Neural progenitor cell (in vitro differentiated cells): ENCODE measurements at regions not wholly inside any gene's neighbourhood (a gene's known extent, or its start where the extent isn't known, plus 50 kb on each side); places are given as distances from the start of the nearest gene placed in this dataset.
A peak's percentile ranks its signal among the peaks of the same experiment; 100 is the strongest.

ENCODE experiments used
- DNase-seq: peaks from one replicate; pipeline ENCODE4 v3.0.0-alpha.2; 2016; ENCODE audit warnings: low spot score
- H2AFZ ChIP-seq: fragments of 200-600 bp; sonication (generic); replicated peaks from 2 replicates; pipeline ENCODE4 v1.6.1; 2016; ENCODE audit warnings: antibody characterized with exemption
- H3F3A ChIP-seq: fragments of 200-600 bp; sonication (generic); 2 replicates; pipeline ENCODE4 v1.6.1; 2016; ENCODE audit warnings: antibody characterized with exemption, low read depth
- H3K27ac ChIP-seq: fragments of 200-600 bp; sonication (generic); 2 replicates; pipeline ENCODE4 v1.5.1; 2016; ENCODE audit warnings: mild to moderate bottlenecking
- H3K27me3 ChIP-seq: fragments of 200-600 bp; sonication (generic); 2 replicates; pipeline ENCODE4 v1.6.1; 2016; ENCODE audit warnings: mild to moderate bottlenecking, moderate library complexity
- H3K36me3 ChIP-seq: fragments of 200-600 bp; sonication (generic); 2 replicates; pipeline ENCODE4 v1.5.1; 2016
- H3K4me1 ChIP-seq: fragments of 200-600 bp; sonication (generic); 2 replicates; pipeline ENCODE4 v1.6.1; 2016; ENCODE audit warnings: mixed run types
- H3K4me2 ChIP-seq: fragments of 200-600 bp; sonication (generic); 2 replicates; pipeline ENCODE4 v1.6.1; 2016
- H3K4me3 ChIP-seq: fragments of 200-600 bp; sonication (generic); 2 replicates; pipeline ENCODE4 v1.5.1; 2016
- H3K79me2 ChIP-seq: fragments of 200-600 bp; sonication (generic); 2 replicates; pipeline ENCODE4 v1.6.1; 2016; ENCODE audit warnings: low read depth
- H3K9ac ChIP-seq: fragments of 200-600 bp; sonication (generic); 2 replicates; pipeline ENCODE4 v1.6.1; 2016
- H3K9me3 ChIP-seq: fragments of 200-600 bp; sonication (generic); 2 replicates; pipeline ENCODE4 v1.5.1; 2016; ENCODE audit warnings: low read depth
- H4K20me1 ChIP-seq: fragments of 200-600 bp; sonication (generic); 2 replicates; pipeline ENCODE4 v1.6.1; 2016; ENCODE audit warnings: low read depth
- H3K27ac Mint-ChIP-seq: 3 replicates; pipeline ENCODE4 v1.8.0; 2021; ENCODE audit warnings: mixed read lengths
- H3K27me3 Mint-ChIP-seq: 2 replicates; pipeline ENCODE4 v1.8.0; 2022; ENCODE audit warnings: low read depth, mild to moderate bottlenecking, inconsistent platforms, moderate library complexity, mixed read lengths; ENCODE audit not compliant: insufficient read depth
- H3K36me3 Mint-ChIP-seq: 3 replicates; pipeline ENCODE4 v1.8.0; 2021; ENCODE audit warnings: mixed read lengths
- H3K4me1 Mint-ChIP-seq: 3 replicates; pipeline ENCODE4 v1.8.0; 2021; ENCODE audit warnings: mixed read lengths
- H3K4me3 Mint-ChIP-seq: 3 replicates; pipeline ENCODE4 v1.8.0; 2021; ENCODE audit warnings: mild to moderate bottlenecking, moderate library complexity, mixed read lengths
- H3K9me3 Mint-ChIP-seq: 3 replicates; pipeline ENCODE4 v1.8.0; 2020; ENCODE audit warnings: mixed read lengths
- EZH2 ChIP-seq: fragments of 200-600 bp; sonication (generic); IDR thresholded peaks from 2 replicates; pipeline ENCODE4 v1.6.1; 2017; ENCODE audit warnings: antibody characterized with exemption, mild to moderate bottlenecking, moderate library complexity
- EZH2phosphoT487 ChIP-seq: fragments of 200-600 bp; sonication (generic); IDR thresholded peaks from 2 replicates; pipeline ENCODE4 v1.6.1; 2017; ENCODE audit warnings: antibody characterized with exemption
- TF ChIP-seq, protein P1 (sequence below): fragments of 200-600 bp; sonication (generic); IDR thresholded peaks from 2 replicates; pipeline ENCODE4 v1.5.1; 2017; ENCODE audit warnings: antibody characterized with exemption, mild to moderate bottlenecking

DNA sequence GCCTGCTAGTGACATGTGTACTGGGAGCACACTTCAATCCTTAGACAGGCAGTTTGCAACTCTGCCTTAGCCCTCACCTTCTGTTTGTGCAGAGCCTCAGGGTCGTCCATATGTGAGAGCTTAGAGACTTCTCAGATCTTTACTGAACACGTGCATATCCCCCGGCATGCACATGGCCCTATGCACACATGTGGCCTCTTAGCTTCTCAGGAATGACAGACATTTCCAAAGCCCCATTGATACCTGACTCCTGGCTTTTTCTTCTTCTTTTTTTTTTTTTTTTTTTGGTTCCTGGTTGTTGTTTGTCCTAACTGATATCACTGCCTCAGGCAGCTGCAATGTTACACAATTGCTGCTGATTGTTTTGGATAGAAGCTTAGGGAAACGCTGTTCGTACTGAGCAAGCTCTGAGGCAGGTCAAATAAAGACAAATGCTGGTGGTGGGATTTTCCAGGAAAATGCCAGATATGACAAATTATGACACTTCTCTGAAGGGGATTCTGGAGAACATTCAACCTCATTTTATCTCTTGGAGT is 107.2 kb upstream of the RGMA start:
- no peaks in the 10 kb centered on the region for H3K9me3 ChIP-seq
- Mint-ChIP-seq H3K9me3 (peaks cover 33% of the 10 kb centered on the region), H3K27me3 (peaks cover 3% of the 10 kb centered on the region), H3K36me3 (peaks cover 9% of the 10 kb centered on the region), H3K4me3 (no peak overlapping the region), H3K27ac (peak overlapping the region; percentile 44), H3K4me1 (peaks cover 10% of the 10 kb centered on the region)
- H3K36me3 ChIP-seq = no peaks in the 10 kb centered on the region
- peaks cover 9% of the 10 kb centered on the region for H3K4me1 ChIP-seq
- no peak for TF ChIP-seq EZH2
- TF ChIP-seq, protein P1, sequence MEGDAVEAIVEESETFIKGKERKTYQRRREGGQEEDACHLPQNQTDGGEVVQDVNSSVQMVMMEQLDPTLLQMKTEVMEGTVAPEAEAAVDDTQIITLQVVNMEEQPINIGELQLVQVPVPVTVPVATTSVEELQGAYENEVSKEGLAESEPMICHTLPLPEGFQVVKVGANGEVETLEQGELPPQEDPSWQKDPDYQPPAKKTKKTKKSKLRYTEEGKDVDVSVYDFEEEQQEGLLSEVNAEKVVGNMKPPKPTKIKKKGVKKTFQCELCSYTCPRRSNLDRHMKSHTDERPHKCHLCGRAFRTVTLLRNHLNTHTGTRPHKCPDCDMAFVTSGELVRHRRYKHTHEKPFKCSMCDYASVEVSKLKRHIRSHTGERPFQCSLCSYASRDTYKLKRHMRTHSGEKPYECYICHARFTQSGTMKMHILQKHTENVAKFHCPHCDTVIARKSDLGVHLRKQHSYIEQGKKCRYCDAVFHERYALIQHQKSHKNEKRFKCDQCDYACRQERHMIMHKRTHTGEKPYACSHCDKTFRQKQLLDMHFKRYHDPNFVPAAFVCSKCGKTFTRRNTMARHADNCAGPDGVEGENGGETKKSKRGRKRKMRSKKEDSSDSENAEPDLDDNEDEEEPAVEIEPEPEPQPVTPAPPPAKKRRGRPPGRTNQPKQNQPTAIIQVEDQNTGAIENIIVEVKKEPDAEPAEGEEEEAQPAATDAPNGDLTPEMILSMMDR = no peak
- no peak for TF ChIP-seq EZH2phosphoT487
- H3K9ac ChIP-seq = no peak overlapping the region
- no peak overlapping the region for H3K27ac ChIP-seq
- no peak overlapping the region for H3K4me2 ChIP-seq
- H4K20me1 ChIP-seq = no peaks in the 10 kb centered on the region
- no peaks in the 10 kb centered on the region for H3K27me3 ChIP-seq
- H2AFZ ChIP-seq = no peak overlapping the region
- no peak overlapping the region for H3K4me3 ChIP-seq
- peaks cover 3% of the 10 kb centered on the region for H3F3A ChIP-seq
- H3K79me2 ChIP-seq = no peaks in the 10 kb centered on the region
- DNase-seq = no peak

DNA sequence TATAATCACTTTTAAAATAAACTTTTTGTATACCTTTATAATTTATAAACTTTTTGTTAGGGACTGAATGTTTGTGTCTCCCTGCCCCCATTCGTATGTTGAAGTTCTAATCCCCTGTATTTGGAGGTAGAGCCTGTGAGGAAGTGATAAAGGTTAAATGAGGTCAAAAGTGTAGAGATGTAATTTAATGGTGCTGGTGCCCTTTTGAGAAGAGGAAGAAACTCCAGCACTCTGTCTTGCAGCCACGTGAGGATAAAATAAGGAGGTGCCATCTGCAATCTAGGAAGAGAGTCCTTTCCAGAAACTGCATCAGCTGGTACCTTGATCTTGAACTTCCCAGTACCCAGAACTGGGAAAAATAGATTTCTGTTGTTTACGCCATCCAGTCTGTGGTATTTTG is 106.1 kb upstream of the RGMA start:
- H3K36me3 Mint-ChIP-seq = peaks cover 9% of the 10 kb centered on the region
- peaks cover 2% of the 10 kb centered on the region for H3K27me3 Mint-ChIP-seq

DNA sequence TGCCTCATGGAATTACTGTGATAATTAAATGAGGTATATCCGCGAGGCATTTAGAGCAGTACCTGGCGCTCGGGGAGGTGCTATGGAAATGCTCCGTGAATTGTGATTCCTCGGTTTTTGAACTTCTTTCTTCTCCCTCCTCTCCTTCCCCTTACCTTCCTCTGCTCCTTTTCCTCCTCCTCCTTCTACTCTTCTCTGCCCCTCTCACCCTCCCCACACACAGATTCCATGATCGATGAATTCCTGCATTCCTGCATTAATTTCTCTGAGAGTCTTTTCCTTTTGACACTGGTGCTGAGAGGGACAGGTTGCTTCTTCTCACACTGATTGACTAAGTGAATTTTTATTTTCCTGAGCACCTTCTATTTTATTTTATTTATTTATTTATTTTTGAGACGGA is 101.2 kb upstream of the RGMA start:
- H3K4me3 Mint-ChIP-seq = no peak overlapping the region
- peaks cover 44% of the 10 kb centered on the region for H3K4me1 Mint-ChIP-seq

More for the DNA sequence above, 106.1 kb upstream of the RGMA start:
- no peaks in the 10 kb centered on the region for H3K36me3 ChIP-seq
- no peak overlapping the region for H3K4me3 ChIP-seq
- H3K4me3 Mint-ChIP-seq = no peak overlapping the region
- H4K20me1 ChIP-seq = no peaks in the 10 kb centered on the region
- peaks cover 8% of the 10 kb centered on the region for H3K4me1 Mint-ChIP-seq
- H3K9me3 Mint-ChIP-seq = peaks cover 30% of the 10 kb centered on the region
- no peak overlapping the region for H3K4me2 ChIP-seq
- H3K79me2 ChIP-seq = no peaks in the 10 kb centered on the region
- DNase-seq = no peak
- H3F3A ChIP-seq = peaks cover 6% of the 10 kb centered on the region
- peaks cover 1% of the 10 kb centered on the region for H3K4me1 ChIP-seq
- no peak overlapping the region for H2AFZ ChIP-seq
- no peak overlapping the region for H3K27ac Mint-ChIP-seq
- H3K27me3 ChIP-seq = no peaks in the 10 kb centered on the region
- H3K9me3 ChIP-seq = no peaks in the 10 kb centered on the region
- TF ChIP-seq EZH2phosphoT487 (no peak), EZH2 (no peak)
- TF ChIP-seq, protein P1 = no peak
- H3K27ac ChIP-seq = no peak overlapping the region
- no peak overlapping the region for H3K9ac ChIP-seq

More for the DNA sequence above, 101.2 kb upstream of the RGMA start:
- Histone ChIP-seq H3K9ac (no peak overlapping the region), H3K79me2 (no peaks in the 10 kb centered on the region), H3K27ac (no peak overlapping the region), H3K4me3 (no peak overlapping the region), H4K20me1 (no peaks in the 10 kb centered on the region), H3K27me3 (no peaks in the 10 kb centered on the region), H3K36me3 (no peaks in the 10 kb centered on the region), H3K9me3 (no peaks in the 10 kb centered on the region), H2AFZ (no peak overlapping the region), H3K4me1 (peaks cover 40% of the 10 kb centered on the region), H3F3A (peaks cover 19% of the 10 kb centered on the region), H3K4me2 (peak overlapping the region; percentile 32)
- TF ChIP-seq, protein P1 = no peak
- TF ChIP-seq EZH2 = no peak
- no peak for TF ChIP-seq EZH2phosphoT487
- peaks cover 3% of the 10 kb centered on the region for H3K9me3 Mint-ChIP-seq
- H3K27ac Mint-ChIP-seq = no peak overlapping the region
- peaks cover 2% of the 10 kb centered on the region for H3K36me3 Mint-ChIP-seq
- no peak for DNase-seq
- peaks cover 10% of the 10 kb centered on the region for H3K27me3 Mint-ChIP-seq
